Activated T-cell treated with anti-CD3 and anti-CD28 coated beads for 24 hours (primary cell): ENCODE measurements at regions not wholly inside any gene's neighbourhood (a gene's known extent, or its start where the extent isn't known, plus 50 kb on each side); places are given as distances from the start of the nearest gene placed in this dataset.
"Not testable (repeated sequence)": the region's sequence is repeated elsewhere in the genome, so short reads cannot be mapped to it uniquely, and the experiment has no call there.

ENCODE experiments used
- DNase-seq: peaks from one replicate; pipeline ENCODE4 v3.0.0-alpha.2; 2020; ENCODE audit warnings: low read depth

DNA sequence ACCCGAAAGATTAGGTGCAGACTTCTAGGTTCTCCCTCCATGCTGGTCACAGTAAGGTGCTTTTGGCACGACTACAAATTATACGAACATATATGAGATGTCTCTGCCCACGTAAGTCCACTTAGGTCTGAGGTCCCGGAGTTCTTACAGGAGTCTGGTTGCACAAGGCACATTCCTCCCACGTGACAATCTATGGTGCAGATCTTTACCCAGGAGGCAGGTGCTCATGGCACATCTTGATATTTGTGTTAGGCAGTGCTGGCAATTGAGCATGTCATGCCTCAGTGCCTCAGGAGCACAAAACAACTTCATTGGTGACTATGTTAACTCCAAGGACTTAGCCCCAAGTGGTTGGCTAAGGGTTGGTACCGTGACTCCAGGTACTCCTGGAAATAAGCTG, 92.0 kb upstream of the AMN1 start:
- no peak for DNase-seq

DNA sequence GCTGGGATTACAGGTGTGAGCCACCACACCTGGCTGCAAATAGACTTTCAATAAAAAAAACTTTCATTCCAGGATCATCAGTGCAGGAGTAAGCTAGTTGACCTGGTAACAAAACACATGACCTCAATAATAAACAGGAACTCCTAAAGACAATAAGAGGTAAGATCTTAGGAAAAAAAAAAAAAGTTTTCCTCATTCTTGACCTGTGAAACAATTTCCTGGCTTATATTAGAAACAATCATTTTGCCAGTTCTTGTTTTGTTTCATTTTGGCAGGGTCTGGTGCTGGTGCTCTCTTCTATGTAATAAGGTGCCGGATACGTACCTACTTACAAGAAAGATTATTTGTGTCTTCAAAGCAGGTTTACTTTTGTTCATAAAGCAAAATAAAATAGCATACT, 90.6 kb upstream of the AMN1 start:
- DNase-seq, result no peak

DNA sequence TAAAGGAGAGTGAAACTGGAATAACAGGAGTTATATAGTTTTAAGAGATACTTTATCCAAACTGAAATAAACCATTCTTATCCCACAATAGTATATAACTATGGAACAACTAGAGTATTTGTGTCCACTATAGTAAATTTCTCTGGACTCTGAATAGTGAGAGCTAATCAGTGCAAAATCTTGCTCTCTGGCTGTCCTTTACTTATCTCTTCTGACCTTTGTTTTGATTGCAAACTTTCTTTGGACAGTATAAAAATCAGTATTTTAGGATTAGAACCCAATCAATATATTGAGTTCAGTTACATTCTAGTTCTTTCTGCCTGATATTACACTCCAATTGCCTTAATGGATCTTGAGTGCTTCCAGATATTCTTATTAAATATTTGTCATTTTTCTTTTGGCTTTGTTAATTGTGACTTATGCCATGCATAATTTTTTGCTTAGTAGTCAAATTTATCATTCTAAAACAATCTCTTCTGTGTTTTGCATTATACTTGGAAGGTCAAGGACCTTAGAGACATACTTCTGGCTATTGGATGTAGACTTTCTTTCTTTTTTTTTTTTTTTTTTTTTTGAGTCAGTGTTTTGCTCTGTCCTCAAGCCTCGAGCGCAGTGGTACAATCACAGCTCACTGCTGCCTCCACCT, 89.9 kb upstream of the AMN1 start:
- no peak for DNase-seq

DNA sequence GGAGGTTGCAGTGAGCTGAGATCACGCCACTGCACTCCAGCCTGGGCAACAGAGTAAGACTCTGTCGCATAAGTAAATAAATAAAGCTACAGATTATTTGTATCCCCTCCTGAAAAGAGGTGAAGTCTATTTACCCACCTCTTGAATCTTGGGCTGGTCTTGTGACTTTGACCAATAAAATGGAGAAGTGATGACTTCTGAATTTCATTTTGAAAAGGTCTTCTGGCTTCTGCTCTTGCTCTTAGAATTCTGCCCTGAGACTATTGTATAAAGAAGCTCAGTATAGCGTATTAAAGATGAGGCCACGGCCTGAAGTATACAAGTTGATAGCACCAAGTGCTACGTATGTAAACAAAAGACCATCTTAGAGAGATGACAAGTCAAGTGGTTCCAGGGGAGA, 88.3 kb upstream of the AMN1 start:
- DNase-seq, result no peak

DNA sequence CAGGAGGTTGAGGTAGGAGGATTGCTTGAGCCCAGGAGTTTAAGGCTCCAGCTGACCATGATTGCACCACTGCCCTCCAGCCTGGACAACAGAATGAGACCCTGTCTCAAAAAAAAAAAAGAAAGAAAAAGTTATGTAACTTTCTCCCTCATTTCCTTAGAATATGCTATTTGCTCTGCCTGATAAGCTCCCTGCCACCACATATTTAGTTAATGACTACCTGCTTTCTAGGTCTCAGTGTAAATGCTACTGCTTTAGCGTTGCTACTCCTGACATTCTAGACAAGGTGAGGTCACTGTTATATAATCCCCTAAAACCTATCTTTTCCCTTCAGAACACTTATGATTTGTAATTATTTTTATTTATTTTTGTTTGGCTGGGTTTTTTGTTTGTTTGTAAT, 86.3 kb upstream of the AMN1 start:
- DNase-seq, result no peak

DNA sequence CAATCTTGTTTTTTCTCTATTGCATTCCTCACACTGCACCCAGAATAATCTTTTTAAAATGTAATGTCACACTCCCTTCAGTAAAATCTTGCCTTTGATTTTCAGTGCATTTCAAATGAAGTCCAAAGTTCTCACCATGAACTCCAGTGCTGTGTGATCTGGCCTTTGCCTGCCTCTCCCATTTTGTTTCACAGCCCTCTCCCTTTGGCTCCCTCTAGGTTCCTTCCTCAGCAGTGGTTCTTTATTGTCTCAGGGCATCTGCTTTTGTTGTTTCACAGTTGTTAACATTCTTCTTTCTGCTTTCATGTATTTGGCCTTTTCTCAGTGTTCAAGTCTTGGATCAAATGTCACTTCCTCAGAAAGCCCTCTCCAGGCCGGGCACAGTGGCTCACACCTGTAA, 84.5 kb upstream of the AMN1 start:
- DNase-seq, result no peak

DNA sequence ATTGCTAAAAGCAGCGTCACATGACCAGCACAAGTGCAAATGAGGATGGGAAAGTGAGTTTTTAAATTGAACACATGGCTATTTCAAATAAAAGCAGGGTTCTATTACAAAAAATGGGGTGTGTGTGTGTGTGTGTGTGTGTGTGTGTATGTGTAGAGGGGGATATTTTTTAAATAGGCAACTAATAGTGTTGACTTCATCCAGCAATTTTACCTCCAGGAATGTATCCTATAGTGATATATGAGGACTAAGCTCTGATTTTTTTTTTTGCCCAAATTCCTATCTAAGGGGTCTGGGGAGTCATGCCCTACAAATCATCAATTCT, 78.9 kb upstream of the AMN1 start:
- no peak for DNase-seq

DNA sequence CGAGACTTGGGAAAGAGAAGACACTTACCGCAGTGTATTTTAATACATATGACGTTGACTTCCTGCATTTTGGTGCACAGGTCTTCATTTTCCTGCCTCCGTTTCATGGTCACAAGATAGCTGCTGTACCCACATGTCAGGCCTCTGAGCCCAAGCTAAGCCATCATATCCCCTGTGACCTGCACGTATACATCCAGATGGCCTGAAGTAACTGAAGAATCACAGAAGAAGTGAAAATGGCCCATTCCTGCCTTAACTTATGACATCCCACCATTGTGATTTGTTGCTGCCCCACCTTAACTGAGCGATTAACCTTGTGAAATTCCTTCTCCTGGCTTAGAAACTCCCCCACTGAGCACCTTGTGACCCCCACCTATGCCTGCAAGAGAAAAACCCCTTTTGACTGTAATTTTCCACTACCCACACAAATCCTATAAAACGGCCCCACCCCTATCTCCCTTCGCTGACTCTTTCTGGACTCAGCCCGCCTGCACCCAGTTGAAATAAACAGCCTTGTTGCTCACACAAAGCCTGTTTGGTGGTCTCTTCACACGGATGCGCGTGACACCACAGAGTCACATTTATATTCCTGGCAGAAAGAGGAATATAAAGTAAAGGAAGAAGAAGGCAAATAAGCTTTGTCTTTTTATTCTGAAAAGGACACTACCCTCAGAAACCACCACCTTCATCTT, 78.4 kb upstream of the AMN1 start:
- peak; percentile 28 for DNase-seq

DNA sequence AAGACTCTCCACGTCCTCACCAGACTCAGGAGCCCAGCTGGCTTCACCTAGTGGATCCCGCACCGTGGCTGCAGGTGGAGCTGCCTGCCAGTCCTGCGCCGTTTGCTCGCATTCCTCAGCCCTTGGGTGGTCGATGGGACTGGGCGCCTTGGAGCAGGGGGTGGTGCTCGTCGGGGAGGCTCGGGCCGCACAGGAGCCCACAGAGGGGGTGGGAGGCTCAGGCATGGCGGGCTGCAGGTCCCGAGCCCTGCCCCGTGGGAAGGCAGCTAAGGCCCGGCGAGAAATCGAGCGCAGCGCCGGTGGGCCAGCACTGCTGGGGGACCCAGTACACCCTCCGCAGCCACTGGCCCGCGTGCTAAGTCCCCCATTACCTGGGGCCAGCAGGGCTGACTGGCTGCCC, 76.9 kb upstream of the AMN1 start:
- DNase-seq, result not testable (repeated sequence)

DNA sequence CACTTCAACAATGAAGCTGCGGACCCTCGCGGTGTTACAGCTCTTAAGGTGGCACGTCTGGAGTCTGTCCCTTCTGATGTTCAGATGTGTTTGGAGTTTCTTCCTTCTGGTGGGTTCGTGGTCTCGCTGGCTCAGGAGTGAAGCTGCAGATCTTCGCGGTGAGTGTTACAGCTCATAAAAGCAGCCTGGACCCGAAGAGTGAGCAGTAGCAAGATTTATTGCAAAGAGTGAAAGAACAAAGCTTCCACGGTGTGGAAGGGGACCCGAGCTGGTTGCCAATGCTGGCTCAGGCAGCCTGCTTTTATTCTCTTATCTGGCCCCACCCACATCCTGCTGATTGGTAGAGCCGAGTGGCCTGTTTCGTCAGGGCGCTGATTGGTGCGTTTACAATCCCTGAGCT, 75.9 kb upstream of the AMN1 start:
- not testable (repeated sequence) for DNase-seq

DNA sequence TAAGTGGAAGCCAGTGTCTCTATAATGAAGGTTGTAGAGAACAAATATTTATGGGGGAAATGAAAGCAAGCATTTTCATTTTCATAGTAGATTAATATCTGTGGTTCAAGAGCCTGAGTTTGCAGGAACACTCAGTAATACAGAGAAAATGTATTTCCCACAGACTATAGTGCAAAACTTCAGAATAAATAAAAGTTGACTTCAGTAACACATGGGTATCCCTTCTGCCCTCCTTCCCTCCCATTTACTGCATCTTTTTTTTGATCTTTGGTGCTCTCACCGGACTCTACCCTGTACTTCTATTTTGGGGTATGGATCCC, 75.3 kb upstream of the AMN1 start:
- no peak for DNase-seq

DNA sequence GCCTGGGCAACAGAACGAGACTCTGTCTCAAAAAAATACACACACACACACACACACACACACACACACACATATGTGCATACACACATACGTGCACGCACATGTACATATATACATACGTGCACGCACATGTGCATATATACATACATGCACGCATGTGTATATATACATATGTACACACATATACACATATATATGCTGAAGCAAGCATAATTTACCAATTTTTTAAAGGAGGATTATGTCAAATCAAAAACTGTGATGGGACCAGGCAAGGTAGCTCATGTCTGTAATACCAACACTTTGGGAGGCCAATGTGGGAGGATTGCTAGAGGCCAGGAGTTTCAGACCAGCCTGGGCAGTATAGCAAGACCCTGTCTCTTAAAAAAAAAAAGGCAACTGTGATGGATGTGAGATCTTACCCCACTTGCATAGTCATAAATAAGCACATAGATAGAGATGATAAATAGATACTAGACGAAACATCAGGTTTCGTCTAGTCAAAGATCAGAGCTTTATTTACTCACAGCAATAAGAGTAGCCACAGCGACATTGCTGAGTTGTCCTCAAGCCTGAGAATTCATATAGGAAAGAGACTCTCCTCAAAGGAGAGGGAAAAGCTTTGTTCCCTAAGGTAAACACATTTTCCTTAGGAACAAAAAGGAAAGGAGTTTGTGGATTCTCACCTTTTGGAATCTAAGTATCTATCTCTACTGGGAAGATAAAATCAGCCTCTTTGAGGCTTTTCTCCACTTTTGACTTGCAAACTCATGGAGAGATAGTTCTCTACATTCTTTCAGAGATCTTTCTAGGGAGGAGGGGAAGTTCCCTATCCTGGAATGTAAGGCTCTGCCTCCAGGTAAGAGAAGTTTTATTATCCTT, 74.7 kb upstream of the AMN1 start:
- no peak for DNase-seq

DNA sequence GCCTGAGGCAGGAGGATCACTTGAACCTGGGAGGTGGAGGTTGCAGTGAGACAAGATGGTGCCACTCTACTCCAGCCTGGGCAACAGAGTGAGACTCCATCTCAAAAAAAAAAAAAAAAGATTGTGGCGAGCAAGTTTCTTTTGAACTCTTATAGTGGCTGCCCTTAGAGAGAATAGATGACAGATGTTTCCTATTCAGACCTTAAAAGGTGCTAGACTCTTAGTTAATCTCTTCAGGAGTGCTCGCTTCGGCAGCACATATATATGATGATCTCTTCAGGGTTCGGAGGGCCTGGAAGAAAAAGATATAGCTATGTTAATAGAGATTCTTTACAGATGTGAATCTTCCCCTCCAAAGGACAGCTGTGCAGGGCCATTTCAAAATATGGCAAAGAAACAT, 73.1 kb upstream of the AMN1 start:
- DNase-seq, result no peak

DNA sequence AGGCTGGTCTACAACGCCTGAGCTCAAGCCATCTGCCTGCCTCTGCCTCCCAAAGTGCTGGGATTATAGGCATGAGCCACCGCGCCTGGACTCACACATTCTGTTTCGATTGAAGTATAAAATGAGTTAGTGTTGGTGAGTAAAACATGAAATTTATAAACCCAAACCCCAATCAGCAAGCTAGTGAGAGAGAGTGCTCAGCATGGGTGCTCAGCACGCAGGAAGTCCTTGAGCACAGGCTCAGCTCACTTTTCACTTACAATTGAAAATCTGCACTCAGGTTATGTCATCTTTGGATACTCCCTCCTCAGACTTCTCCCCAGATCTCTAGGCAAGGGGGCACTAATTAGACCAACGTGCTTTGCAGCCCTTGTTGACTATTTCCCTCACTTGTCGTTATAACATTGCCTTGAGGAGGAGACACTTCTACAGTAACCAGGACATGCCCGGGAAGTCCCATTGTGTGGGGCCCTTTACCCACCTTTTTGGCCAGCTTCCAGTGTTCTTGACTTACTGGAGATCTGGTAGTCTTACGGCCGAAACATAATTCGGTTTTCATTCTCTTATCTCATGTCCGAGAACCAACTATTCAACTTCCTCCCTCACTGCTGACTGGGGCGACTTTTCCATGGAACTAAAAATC, 68.5 kb upstream of the AMN1 start:
- DNase-seq, result no peak

DNA sequence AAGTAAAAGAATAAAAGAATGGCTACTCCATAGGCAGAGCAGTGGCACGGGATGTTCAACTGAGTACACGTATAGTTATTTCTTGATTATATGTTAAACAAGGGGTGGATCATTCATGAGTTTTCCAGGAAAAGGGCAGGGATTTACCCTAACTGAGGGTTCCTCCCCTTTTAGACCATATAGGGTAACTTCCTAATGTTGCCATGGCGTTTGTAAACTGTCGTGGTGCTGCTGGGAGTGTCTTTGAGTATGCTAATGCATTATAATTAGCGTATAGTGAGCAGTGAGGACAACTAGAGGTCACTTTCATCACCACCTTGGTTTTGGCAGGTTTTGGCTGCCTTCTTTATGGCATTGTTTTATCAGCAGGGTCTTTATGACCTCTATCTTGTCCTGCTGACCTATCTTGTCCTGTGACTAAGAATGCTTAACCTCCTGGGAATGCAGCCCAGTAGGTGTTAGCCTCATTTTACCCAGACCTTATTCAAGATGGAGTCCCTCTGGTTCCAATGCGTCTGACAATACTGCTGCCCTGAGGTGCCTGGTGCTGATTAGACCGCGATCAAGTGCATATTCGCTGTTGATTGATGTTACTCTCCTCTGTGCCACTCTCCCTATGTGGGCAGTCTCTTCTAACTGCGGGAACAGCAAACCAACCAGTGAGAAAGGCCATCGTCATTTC, 67.6 kb upstream of the AMN1 start:
- no peak for DNase-seq

DNA sequence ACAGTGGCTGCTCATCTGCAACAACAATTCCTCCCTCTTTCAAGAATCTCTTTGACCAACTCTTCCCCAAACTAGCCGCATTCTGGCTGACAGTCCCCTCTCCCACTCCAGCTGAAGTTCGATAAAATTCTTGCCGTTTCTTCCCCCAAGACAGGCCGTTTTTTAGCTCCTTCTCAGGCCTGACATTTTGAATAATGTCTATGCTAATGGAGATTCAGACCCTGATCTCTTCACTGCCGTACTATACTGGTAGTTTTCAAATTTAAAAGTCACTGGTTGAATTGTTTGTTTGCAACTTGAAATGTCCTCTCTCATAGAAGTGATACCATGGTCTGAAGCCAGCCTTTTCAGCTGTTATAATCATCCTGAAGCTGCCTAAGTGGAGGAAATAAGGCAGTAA, 65.9 kb upstream of the AMN1 start:
- DNase-seq, result no peak

DNA sequence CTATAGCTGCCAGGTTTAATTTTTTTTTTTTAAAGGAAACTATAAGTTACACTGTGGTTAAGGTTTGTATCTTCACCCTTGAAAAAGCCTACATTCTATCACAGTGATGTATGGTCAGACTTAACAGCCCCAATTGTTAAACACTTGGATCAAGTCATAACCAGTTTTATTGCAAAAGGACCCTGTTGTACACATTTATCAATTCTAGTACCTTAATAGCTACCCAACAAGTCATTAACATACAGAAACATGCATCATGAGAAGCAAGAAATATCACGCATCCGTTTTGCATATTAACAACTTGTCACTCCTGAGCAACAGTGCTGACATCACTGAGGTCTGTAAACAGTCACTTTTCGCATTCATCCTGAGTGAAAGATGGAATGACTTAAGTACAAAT, 62.4 kb upstream of the AMN1 start:
- DNase-seq, result not testable (repeated sequence)

DNA sequence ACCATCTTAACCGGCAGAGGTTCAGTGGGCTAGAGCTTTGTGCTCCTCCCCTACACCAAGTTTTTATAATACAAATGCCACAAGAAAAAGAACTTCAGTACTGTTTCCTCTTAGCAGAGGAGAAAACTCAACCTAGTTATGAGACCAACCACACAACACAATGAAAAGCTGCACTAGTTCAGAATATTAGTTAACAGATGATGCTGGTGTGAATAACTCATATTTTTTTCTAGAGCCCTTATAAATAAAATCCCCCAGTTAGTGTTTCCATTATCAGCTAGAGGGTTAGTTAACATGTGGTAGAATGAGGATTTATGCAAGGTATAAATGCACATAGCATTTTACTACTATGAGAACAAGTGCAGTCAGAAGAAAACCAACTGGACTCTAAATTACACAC, 61.9 kb upstream of the AMN1 start:
- DNase-seq, result no peak

DNA sequence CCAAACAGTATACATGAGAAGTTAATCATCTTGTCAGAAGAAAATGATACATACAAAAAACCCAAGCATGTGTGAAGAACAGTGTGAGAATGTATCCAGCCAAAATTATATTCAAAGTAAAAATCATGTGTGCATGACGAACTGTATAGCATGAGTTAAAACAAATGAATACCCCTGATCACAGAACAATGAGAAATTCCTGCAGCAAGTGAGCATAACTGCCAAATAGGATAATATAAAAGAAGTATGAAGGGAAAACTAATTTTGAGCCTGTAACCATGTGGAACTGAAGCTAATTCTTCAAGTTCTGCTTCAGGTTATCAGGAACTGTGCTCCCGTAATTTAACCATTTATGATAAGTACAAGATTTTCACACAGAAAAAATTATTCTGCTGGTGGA, 56.5 kb upstream of the AMN1 start:
- no peak for DNase-seq

DNA sequence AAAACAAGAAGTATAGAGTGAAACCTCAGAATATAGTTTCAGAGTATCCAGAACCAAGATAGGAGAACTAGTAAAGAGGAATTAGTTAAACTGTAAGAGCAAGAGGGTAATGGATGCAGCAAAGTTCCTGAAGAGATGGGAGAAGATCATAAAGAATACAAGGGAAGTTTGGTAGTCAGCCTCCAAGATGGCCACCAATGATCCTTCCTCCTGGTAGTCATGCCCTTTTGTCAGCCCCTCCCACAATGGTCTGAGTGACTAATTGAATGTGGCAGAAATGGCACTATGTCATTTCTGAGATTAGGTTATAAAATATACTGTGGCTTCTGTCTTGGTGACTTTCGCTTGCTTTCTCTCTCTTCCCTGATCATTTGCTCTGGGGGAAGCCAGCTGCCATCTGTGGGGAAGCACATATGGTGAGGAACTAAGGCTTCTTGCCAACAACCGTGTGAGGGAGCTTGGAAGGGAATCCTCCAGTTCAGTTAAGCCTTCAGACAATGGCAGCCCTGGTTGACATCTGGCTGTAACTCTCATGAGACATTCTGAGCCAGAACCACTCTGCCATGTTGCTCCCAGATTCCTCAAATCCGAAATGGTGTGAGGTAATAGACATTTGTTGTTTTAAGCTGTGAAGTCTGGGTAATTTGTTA, 55.3 kb upstream of the AMN1 start:
- no peak for DNase-seq

DNA sequence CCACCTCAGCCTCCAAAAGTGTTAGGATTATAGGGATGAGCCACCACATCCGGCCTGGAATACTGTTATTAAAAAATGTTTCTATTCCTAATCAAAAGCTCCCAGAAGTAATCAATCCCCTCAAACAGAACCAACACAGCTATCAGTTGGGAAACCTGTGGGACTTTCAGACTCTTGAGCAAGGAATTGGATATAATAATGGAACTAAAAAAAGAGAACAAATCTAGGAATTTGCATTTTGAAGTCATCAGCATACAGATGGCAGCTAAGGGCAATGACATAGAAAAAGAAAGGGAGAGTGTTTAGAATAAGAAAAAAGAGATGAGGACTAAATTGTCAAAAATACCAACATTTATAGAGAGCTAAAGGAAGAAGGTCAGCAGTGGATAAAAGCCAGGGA, 54.7 kb upstream of the AMN1 start:
- DNase-seq, result no peak
